GM21529 (cell line): ENCODE measurements at regions not wholly inside any gene's neighbourhood (a gene's known extent, or its start where the extent isn't known, plus 50 kb on each side); places are given as distances from the start of the nearest gene placed in this dataset.

Source experiments
- ATAC-seq: cut with Tn5 transposase; IDR thresholded peaks from one replicate; pipeline ENCODE4 v1.9.1; 2021; ENCODE audit not compliant: unreplicated experiment

DNA sequence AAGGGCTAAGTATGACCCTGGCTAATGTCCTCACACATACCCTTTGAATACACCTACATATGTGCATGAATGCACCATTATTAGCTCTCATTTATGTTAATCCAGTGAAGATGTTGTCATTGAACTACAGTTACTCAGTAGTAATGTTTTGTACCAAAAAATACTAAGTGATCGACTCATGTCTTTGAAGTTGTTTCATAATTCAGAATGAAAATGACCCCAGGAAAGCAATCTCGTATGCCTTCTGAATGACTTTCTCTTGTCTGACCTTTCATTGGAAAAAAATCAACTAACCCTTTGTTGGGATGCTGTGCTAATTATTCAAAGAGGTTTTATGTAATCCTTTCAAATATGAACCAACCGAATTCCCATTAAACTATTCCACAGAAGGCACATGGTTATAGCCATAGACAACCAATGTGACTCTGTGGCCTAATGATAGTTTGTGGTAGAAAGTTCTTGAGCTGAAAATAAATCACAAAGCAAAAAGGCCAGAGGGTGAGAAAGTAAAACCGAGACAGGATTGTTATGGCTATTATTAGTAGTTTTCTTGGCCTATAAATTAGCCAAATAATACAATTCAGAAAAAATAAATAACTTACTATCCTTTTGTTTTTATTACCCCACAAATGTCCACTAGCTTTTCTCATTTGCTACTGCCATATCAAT is 86.8 kb upstream of the STARD13 start:
- no peak for ATAC-seq

DNA sequence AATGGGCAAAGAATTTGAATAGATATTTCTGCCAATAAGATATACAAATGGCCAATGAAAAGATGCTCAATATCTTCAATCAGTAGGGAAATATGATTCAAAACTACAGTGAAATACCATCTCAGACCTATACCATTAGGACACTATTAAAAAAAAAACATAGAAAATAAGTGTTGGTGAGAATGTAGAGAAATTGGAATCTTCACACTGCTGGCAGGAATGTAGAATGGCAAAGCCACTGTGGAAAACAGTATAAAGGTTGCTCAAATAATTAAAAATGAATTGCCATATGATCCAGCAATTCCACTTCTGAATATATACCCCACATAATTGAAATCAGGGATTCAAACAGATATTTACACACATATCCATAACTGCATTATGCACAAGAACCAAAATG is 88.1 kb upstream of the STARD13 start:
- no peak for ATAC-seq

DNA sequence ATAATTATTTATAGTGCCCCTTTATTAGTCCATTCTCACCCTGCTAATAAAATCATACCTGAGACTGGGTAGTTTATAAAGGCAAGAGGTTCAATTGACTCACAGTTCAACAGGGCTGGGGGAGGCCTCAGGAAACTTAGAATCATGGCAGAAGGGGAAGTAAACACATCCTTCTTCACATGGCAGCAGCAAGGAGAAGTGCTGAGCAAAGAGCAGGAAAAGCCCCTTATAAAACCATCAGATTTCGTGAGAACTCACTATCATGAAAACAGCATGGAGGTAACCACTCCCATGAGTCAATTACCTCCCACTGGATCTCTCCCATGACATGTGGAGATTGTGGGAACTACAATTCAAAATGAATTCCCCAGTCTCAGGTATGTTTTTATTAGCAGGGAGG is 89.9 kb upstream of the STARD13 start:
- no peak for ATAC-seq

GRCh38 chr13:33376212-33376611 is 90.7 kb upstream of the STARD13 start:
- no peak for ATAC-seq

- no peak for ATAC-seq
These were observed 91.9 kb upstream of the STARD13 start for GRCh38 chr13:33377411-33377810.

DNA sequence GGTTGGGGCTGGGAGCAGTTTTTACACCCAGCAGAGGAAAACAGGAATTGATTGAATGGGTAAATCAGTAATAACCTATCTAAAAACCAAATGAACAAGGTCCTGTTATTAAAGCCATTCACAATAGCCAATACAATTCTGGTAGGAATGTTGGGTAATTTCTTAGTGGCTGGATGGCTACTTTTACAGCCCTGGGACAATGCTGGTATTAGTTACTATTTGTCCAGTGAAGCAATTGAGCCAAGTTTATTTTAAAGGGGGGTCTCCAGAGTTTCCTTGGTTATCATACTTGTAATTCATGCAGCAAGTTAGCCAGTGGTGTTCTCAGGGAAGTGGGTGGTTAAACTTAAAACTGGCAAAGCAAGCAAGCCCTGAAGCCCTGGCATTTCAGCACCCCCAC is 92.3 kb upstream of the STARD13 start:
- ATAC-seq, result no peak

GRCh38 chr13:33379608-33380007 is 94.1 kb upstream of the STARD13 start:
- ATAC-seq, result no peak

DNA sequence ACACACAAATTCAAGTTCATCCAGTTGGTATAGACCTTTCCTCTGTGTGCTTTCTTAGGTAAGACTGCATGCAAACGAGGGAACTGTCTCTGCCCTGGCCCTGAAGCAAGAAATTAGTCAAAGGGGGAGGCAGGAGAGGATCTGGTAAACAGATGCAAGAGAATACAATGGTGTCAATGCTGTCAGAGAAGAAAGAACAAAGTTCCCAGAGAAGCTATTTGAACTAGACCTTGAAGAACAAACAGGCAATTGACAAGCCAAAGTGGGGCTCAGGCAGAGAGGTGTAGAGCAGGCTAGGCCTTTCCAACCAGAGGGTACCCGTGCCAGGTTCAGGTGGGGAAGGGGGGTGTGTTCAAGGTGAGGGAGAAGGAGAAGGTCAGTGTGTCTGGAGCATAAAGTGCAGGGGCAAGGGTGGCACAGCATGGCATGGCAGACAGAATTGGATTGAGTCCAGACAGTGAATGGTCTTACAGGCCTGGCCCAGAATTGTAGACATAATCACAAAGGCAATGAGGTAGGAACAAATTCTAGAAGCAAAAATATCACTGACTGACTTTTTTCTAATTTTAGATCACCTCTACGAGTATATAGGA is 95.0 kb upstream of the STARD13 start:
- no peak for ATAC-seq

DNA sequence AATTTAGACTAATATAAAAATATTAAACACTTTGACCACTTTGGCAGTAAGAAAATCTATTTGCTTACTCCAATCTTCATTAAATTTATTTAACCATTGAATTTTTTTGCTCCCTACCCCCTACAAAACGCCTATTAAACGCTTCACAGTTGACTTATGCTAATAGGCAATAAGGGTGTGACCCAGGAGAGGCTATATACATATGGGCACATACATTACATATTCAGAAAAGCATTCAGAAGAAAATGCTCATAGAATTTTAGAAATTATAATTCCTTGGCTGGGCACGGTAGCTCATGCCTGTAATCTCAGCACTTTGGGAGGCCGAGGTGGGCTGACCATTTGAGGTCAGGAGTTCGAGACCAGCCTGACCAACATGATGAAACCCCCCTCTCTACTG is 95.6 kb upstream of the STARD13 start:
- no peak for ATAC-seq

DNA sequence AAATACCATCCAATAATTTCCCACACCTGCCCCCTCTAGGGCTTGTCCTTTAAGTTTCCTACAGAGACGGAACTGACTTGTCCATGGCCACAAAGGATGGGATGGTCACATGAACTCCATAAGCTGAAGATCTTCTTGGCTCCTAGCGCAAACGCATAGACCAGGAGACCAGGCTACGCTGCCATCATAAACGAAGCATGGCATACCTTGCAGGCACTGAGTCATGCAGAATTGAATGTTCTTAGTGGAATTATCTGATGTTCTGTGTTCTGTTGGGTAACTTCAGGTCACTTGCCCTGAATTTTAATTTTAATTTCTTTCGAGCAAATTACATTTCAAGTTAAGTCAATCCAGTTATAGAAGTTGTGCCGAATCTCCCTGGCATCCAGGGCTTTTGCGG is 96.4 kb upstream of the STARD13 start:
- no peak for ATAC-seq

DNA sequence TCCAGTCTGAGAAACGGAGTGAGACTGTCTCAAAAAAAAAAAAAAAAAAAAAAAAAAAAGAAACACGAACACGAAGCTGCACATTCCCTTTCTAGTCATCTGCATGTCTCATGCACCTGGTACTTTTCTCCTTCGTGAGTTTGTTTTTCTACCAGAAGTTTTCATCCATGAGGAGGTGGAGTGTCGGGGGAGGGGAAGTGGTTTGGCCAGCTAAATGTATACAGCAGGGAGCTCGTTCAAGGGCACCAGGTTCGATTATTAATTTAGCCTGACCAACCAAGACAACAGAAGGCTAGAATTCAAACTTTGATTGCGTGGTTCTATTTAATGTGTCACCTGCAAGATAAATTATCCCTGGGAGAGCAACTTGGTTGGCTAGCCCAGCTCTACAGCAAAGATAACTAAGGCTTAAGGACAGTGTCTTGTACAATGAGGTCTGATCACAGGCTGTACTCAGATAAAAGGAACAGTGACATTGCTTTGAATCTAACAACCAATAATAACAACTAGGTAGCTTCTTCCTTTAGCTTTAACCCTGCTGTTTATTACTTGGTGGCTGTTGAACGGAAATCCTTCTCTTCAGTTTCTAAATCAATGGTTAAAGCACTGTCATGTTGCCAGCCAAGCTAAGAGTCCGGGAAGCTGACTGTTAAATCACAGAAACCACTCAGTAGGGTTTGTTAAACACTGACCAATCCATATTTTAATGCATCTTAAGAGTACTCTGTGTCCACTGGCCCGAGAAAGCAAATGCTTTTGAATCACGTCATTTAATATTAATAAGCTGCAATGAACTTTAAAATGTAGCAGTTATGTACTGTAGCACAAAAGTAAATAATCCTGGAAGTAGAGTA is 98.4 kb upstream of the STARD13 start:
- no peak for ATAC-seq

DNA sequence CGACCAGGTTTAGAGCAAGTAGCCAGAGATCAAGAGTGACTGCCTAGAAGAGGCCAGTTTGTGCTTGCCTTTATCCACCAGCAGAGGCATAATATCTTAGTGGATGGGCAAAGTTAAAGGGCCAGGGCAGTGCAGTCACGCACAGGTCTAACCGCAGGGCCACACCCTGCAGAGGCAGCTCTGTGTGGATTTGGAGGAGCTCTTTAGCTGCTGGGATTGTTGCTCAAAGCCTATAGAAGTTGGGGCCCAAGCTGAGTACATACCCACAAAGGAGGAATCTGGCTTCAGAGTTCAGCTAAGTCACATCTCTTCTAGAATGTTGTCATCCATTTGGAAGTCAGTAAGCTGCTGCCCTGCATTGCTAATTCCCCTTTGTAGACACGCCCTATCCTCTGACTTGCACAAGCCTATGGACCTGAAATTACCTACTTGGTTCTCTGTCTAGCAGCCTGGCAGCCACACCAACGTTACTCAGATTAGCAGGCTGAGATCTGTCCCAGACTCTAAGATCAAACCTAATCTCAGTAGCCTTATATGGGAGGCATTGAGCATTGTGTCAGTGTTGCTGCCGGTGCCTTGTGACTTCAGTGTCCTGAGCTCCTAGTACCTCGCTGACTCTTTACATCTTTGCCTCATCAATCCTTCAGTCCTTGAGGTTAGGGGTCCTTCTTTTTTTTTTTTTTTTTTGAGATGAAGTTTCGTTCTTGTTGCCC is 102.9 kb upstream of the STARD13 start:
- peak; percentile 45 for ATAC-seq

GRCh38 chr13:33392794-33393405 is 107.3 kb upstream of the STARD13 start:
- ATAC-seq, result no peak

- ATAC-seq, result no peak
These were observed 108.9 kb upstream of the STARD13 start for GRCh38 chr13:33394294-33394932.

GRCh38 chr13:33401238-33401637 is 115.7 kb upstream of the STARD13 start:
- no peak for ATAC-seq

DNA sequence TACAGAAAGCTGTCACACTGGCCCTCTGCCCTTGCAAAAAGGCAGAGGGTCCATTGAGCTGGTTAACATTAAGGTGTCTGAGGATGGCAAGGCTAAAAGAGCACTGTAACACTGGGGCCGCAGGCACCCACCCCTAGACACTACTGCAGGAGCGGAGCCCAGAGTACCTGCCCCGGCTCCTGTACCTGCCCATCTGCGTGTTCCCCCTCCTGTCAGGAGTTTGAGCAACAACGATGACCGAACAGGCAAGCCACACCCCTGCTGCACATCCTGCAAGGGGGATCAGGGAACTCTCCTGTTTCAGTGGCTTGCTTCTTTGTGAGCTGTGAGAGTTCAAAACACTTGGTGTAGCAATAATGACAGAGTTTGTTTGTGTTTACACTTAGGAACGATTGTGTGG is 117.4 kb upstream of the STARD13 start:
- no peak for ATAC-seq

DNA sequence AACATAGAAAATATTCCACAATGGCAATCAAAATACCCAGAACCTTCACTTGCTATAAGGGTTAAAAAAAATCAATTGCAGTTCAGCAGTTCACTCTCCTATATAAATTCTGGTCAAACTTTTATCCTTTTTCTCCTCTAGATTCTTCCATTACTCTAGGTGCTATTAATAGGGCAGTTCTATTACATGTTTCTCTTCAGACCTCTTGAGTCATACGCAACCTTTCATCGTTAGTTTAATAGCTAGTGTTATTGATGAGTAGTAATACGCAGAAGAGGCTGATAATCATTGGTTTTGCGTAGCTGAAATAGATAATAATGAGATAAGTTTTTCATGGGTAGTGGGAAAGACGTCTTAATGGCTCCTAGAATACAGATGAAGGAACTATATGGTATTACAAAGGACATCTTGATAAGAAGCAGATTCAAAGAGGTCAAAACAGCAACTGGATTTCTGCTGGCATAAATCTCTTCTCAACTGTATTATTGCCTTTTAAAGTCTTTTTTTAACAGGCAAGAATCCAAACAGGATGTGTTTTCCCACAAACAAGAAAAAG is 118.3 kb upstream of the STARD13 start:
- ATAC-seq, result no peak

DNA sequence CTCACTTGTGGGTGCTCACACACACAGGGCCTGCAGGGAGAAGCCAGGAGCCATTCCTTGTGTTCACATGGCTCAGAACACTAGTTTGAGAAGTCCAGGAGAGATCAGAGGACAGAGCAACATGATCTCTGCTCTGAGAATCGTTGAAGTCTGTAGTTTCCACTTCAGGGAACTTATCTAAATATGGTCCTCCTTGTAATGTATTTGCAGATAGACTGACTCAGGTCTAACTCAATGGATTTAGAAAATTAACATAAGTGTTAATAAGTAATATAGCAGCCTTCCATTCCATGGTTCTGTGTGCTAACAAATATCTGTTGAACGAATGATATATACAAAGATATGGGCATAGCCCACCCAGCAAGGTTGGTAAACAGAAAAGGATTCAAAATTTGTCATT is 119.8 kb upstream of the STARD13 start:
- ATAC-seq, result no peak

- no peak for ATAC-seq
These were observed 124.3 kb upstream of the STARD13 start for GRCh38 chr13:33409673-33410510.
